ENCODE measurements at regions not wholly inside any gene's neighbourhood (a gene's known extent, or its start where the extent isn't known, plus 50 kb on each side); places are given as distances from the start of the nearest gene placed in this dataset.

- H3K27me3 Mint-ChIP-seq: no peaks in the 10 kb centered on the region
- H3K4me3 Mint-ChIP-seq: no peak overlapping the region
- H3K4me1 Mint-ChIP-seq: no peaks in the 10 kb centered on the region
- H3K27ac Mint-ChIP-seq: no peak overlapping the region
- no peaks in the 10 kb centered on the region for H3K36me3 Mint-ChIP-seq
- peaks cover 50% of the 10 kb centered on the region for H3K9me3 Mint-ChIP-seq
Observed at GRCh38 chr6:119921491-119922010, 572.0 kb upstream of the MAN1A1 start.

GRCh38 chr6:119917186-119917585 lies 567.6 kb upstream of the MAN1A1 start:
- Mint-ChIP-seq H3K4me1 (no peaks in the 10 kb centered on the region), H3K27ac (no peak overlapping the region), H3K4me3 (no peak overlapping the region), H3K9me3 (peaks cover 23% of the 10 kb centered on the region), H3K36me3 (no peaks in the 10 kb centered on the region), H3K27me3 (no peaks in the 10 kb centered on the region)

- Mint-ChIP-seq H3K27me3 (no peaks in the 10 kb centered on the region), H3K4me1 (no peaks in the 10 kb centered on the region), H3K27ac (no peak overlapping the region), H3K4me3 (no peak overlapping the region), H3K9me3 (peaks cover 13% of the 10 kb centered on the region), H3K36me3 (no peaks in the 10 kb centered on the region)
Observed at GRCh38 chr6:119915971-119916370, 566.4 kb upstream of the MAN1A1 start.

GRCh38 chr6:119908157-119908556 lies 558.6 kb upstream of the MAN1A1 start:
- Mint-ChIP-seq H3K27me3 (no peaks in the 10 kb centered on the region), H3K36me3 (no peaks in the 10 kb centered on the region), H3K27ac (no peak overlapping the region), H3K9me3 (no peaks in the 10 kb centered on the region), H3K4me3 (no peak overlapping the region), H3K4me1 (no peaks in the 10 kb centered on the region)

GRCh38 chr6:119902681-119903080 lies 553.1 kb upstream of the MAN1A1 start:
- H3K9me3 Mint-ChIP-seq: no peaks in the 10 kb centered on the region
- H3K4me3 Mint-ChIP-seq: no peak overlapping the region
- no peaks in the 10 kb centered on the region for H3K4me1 Mint-ChIP-seq
- H3K36me3 Mint-ChIP-seq: no peaks in the 10 kb centered on the region
- no peaks in the 10 kb centered on the region for H3K27me3 Mint-ChIP-seq
- no peak overlapping the region for H3K27ac Mint-ChIP-seq

- no peaks in the 10 kb centered on the region for H3K27me3 Mint-ChIP-seq
- H3K9me3 Mint-ChIP-seq: no peaks in the 10 kb centered on the region
- H3K27ac Mint-ChIP-seq: no peak overlapping the region
- no peaks in the 10 kb centered on the region for H3K4me1 Mint-ChIP-seq
- H3K36me3 Mint-ChIP-seq: no peaks in the 10 kb centered on the region
- H3K4me3 Mint-ChIP-seq: no peak overlapping the region
Observed at GRCh38 chr6:119896806-119897205, 547.2 kb upstream of the MAN1A1 start.

GRCh38 chr6:119895626-119896025 lies 546.1 kb upstream of the MAN1A1 start:
- Mint-ChIP-seq H3K4me3 (no peak overlapping the region), H3K9me3 (no peaks in the 10 kb centered on the region), H3K27me3 (no peaks in the 10 kb centered on the region), H3K27ac (no peak overlapping the region), H3K36me3 (no peaks in the 10 kb centered on the region), H3K4me1 (no peaks in the 10 kb centered on the region)

GRCh38 chr6:119894811-119895210 lies 545.2 kb upstream of the MAN1A1 start:
- H3K27me3 Mint-ChIP-seq: no peaks in the 10 kb centered on the region
- no peaks in the 10 kb centered on the region for H3K4me1 Mint-ChIP-seq
- H3K27ac Mint-ChIP-seq: no peak overlapping the region
- H3K4me3 Mint-ChIP-seq: no peak overlapping the region
- no peaks in the 10 kb centered on the region for H3K9me3 Mint-ChIP-seq
- no peaks in the 10 kb centered on the region for H3K36me3 Mint-ChIP-seq

GRCh38 chr6:119891644-119892043 lies 542.1 kb upstream of the MAN1A1 start:
- Mint-ChIP-seq H3K27me3 (no peaks in the 10 kb centered on the region), H3K27ac (no peak overlapping the region), H3K36me3 (no peaks in the 10 kb centered on the region), H3K4me1 (no peaks in the 10 kb centered on the region), H3K9me3 (no peaks in the 10 kb centered on the region), H3K4me3 (no peak overlapping the region)

GRCh38 chr6:119891206-119891605 lies 541.6 kb upstream of the MAN1A1 start:
- Mint-ChIP-seq H3K4me3 (no peak overlapping the region), H3K27me3 (no peaks in the 10 kb centered on the region), H3K9me3 (no peaks in the 10 kb centered on the region), H3K27ac (no peak overlapping the region), H3K4me1 (no peaks in the 10 kb centered on the region), H3K36me3 (no peaks in the 10 kb centered on the region)

- Mint-ChIP-seq H3K27ac (no peak overlapping the region), H3K36me3 (no peaks in the 10 kb centered on the region), H3K4me1 (no peaks in the 10 kb centered on the region)
Observed at GRCh38 chr6:119890470-119890869, 540.9 kb upstream of the MAN1A1 start.

GRCh38 chr6:119887666-119888065 lies 538.1 kb upstream of the MAN1A1 start:
- no peaks in the 10 kb centered on the region for H3K4me1 Mint-ChIP-seq
- H3K27ac Mint-ChIP-seq: peak overlapping the region; percentile 11
- H3K4me3 Mint-ChIP-seq: no peak overlapping the region
- H3K27me3 Mint-ChIP-seq: no peaks in the 10 kb centered on the region
- H3K36me3 Mint-ChIP-seq: no peaks in the 10 kb centered on the region
- H3K9me3 Mint-ChIP-seq: no peaks in the 10 kb centered on the region

More at GRCh38 chr6:119890470-119890869, 540.9 kb upstream of the MAN1A1 start:
- no peak overlapping the region for H3K4me3 Mint-ChIP-seq
- no peaks in the 10 kb centered on the region for H3K9me3 Mint-ChIP-seq
- no peaks in the 10 kb centered on the region for H3K27me3 Mint-ChIP-seq

- no peaks in the 10 kb centered on the region for H3K36me3 Mint-ChIP-seq
- H3K4me1 Mint-ChIP-seq: no peaks in the 10 kb centered on the region
- H3K4me3 Mint-ChIP-seq: no peak overlapping the region
- no peak overlapping the region for H3K27ac Mint-ChIP-seq
- H3K27me3 Mint-ChIP-seq: no peaks in the 10 kb centered on the region
- H3K9me3 Mint-ChIP-seq: no peaks in the 10 kb centered on the region
Observed at GRCh38 chr6:119881416-119881815, 531.9 kb upstream of the MAN1A1 start.

- Mint-ChIP-seq H3K4me3 (no peak overlapping the region), H3K36me3 (no peaks in the 10 kb centered on the region), H3K9me3 (no peaks in the 10 kb centered on the region), H3K4me1 (no peaks in the 10 kb centered on the region), H3K27me3 (peaks cover 1% of the 10 kb centered on the region), H3K27ac (no peak overlapping the region)
Observed at GRCh38 chr6:119880840-119881239, 531.3 kb upstream of the MAN1A1 start.

GRCh38 chr6:119879731-119880130 lies 530.2 kb upstream of the MAN1A1 start:
- Mint-ChIP-seq H3K4me3 (no peak overlapping the region), H3K36me3 (no peaks in the 10 kb centered on the region), H3K27me3 (peaks cover 1% of the 10 kb centered on the region), H3K4me1 (no peaks in the 10 kb centered on the region), H3K27ac (no peak overlapping the region), H3K9me3 (no peaks in the 10 kb centered on the region)

- Mint-ChIP-seq H3K36me3 (no peaks in the 10 kb centered on the region), H3K27me3 (peaks cover 3% of the 10 kb centered on the region), H3K4me1 (no peaks in the 10 kb centered on the region), H3K4me3 (no peak overlapping the region), H3K27ac (no peak overlapping the region), H3K9me3 (no peaks in the 10 kb centered on the region)
Observed at GRCh38 chr6:119874381-119874780, 524.8 kb upstream of the MAN1A1 start.

GRCh38 chr6:119873107-119873506 lies 523.5 kb upstream of the MAN1A1 start:
- Mint-ChIP-seq H3K4me1 (no peaks in the 10 kb centered on the region), H3K4me3 (no peak overlapping the region), H3K36me3 (no peaks in the 10 kb centered on the region), H3K27me3 (peaks cover 6% of the 10 kb centered on the region), H3K9me3 (no peaks in the 10 kb centered on the region), H3K27ac (no peak overlapping the region)
